Neural progenitor cell (in vitro differentiated cells): ENCODE measurements at regions not wholly inside any gene's neighbourhood (a gene's known extent, or its start where the extent isn't known, plus 50 kb on each side); places are given as distances from the start of the nearest gene placed in this dataset.

Experiments used
- CTCF ChIP-seq: fragments of 200-600 bp; sonication (generic); IDR thresholded peaks from 2 replicates; pipeline ENCODE4 v1.5.1; 2017; ENCODE audit warnings: antibody characterized with exemption, mild to moderate bottlenecking
- EZH2 ChIP-seq: fragments of 200-600 bp; sonication (generic); IDR thresholded peaks from 2 replicates; pipeline ENCODE4 v1.6.1; 2017; ENCODE audit warnings: antibody characterized with exemption, mild to moderate bottlenecking, moderate library complexity

- TF ChIP-seq CTCF: no peak
- no peak for TF ChIP-seq EZH2
Observed at GRCh38 chr5:92552206-92553160, 1028.5 kb downstream of the NR2F1-AS1 start.
